Right cardiac atrium (tissue), 5 donors: ENCODE measurements at regions not wholly inside any gene's neighbourhood (a gene's known extent, or its start where the extent isn't known, plus 50 kb on each side); places are given as distances from the start of the nearest gene placed in this dataset.

Source experiments
- ATAC-seq, 2 donors: fragments of 200-7000 bp; cut with Tn5 transposase; one replicate each; pipeline versions ENCODE4 v1.8.0 to v1.9.1; 2020; ENCODE audit warnings: moderate library complexity in 2 of 2, mild to moderate bottlenecking in 1 of 2
- DNase-seq, 3 donors: peaks; one replicate each; pipeline ENCODE4 v3.0.0-alpha.2; 2020
- H3K27ac ChIP-seq: one replicate; pipeline ENCODE4 v1.5.1; 2013; ENCODE audit warnings: mild to moderate bottlenecking, low read length, control low read depth, moderate library complexity
- H3K27me3 ChIP-seq: one replicate; pipeline ENCODE4 v1.6.1; 2013; ENCODE audit not compliant: control insufficient read depth, insufficient read depth
- H3K4me1 ChIP-seq: one replicate; pipeline ENCODE4 v1.6.1; 2013; ENCODE audit warnings: low read length; ENCODE audit not compliant: control insufficient read depth, insufficient read depth
- H3K4me3 ChIP-seq: one replicate; pipeline ENCODE4 v1.5.1; 2013; ENCODE audit warnings: low read length, control low read depth
- H3K9me3 ChIP-seq: one replicate; pipeline ENCODE4 v1.6.1; 2013; ENCODE audit warnings: low read length; ENCODE audit not compliant: control insufficient read depth
- WGBS: extraction: QIAGEN DNeasy Blood & Tissue Kit; methylation state at CpG from one replicate; pipeline ENCODE4 v1.1.7; 2013; 5-methylcytosine and 5-hydroxymethylcytosine counted together
- intact Hi-C, 4 donors: fragments of 100-400 bp; cut with DNase I; formaldehyde crosslinking; loops; one replicate each; pipeline versions ENCODE4 v1.11.0 to v1.14.0; 2022 to 2023
- donor health status: healthy with polysubstance abuse.
- donor health status: DM: no; HTN: yes; CAD: no.
- donor health status: DM: no; HTN: no; CAD: no.
- donor health status: DM: no; HTN: yes; CAD: no; lungs with severe emphysema.
- donor health status: DM: yes; HTN: yes; CAD: no.

- 59% methylated on average over 1 of the region's 1 CpG for WGBS
- no peak for ATAC-seq
- intact Hi-C loops, result no loop called here
Measured at GRCh38 chr1:80668372-80668771, 1132.4 kb upstream of the ADGRL2 start.

DNA sequence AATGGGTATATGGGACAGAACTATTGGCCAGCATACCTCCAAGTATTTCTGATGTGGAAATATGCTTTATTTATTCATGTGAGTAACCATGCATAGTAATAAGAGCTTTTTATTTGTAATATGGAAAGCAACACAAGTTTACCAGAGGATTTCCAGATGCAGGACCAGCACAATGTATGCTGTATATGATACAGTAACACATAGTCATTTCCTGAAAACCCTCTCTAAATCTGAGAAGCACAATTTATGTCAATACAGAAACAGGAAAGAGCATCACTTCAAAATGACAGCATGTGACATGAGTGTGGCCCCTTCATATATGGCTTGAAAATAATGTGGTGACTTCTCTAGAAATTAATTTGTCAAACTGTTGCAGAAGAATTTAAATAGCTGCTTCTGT is 1134.7 kb upstream of the ADGRL2 start:
- no peaks in the 10 kb centered on the region for H3K9me3 ChIP-seq
- intact Hi-C loops, result no loop called here
- ATAC-seq (no peak), DNase-seq (no peak)
- no peak overlapping the region for H3K27ac ChIP-seq
- H3K4me3 ChIP-seq, result no peak overlapping the region
- no peaks in the 10 kb centered on the region for H3K27me3 ChIP-seq
- H3K4me1 ChIP-seq, result no peaks in the 10 kb centered on the region

More at GRCh38 chr1:80668372-80668771, 1132.4 kb upstream of the ADGRL2 start:
- Histone ChIP-seq H3K4me1 (no peaks in the 10 kb centered on the region), H3K27ac (no peak overlapping the region), H3K9me3 (no peaks in the 10 kb centered on the region), H3K4me3 (no peak overlapping the region), H3K27me3 (no peaks in the 10 kb centered on the region)
- DNase-seq, result no peak

DNA sequence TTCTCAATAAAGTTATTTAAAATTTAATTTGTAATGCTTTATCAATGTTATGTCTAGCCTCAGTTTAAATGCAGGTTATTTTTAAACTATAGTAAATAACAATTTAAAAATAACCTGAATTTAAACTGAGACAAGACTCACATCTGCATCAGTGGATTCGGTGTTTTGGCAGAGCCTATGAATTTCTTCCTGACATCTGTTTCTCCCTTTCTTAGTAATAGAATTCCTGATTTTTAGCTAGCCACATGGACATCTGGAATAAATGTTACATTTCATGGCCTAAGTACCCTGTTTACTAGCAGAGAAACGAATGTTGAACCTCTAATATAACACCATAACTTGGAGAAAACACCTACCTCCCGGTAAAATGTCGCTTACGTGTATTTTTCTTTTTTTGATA is 1141.6 kb upstream of the ADGRL2 start:
- Histone ChIP-seq H3K4me1 (no peaks in the 10 kb centered on the region), H3K27me3 (no peaks in the 10 kb centered on the region), H3K27ac (no peak overlapping the region), H3K4me3 (no peak overlapping the region), H3K9me3 (no peaks in the 10 kb centered on the region)
- DNase-seq (no peak), ATAC-seq (no peak)
- intact Hi-C loops, result no loop called here
- WGBS, result 78% methylated on average over 5 of the region's 5 CpGs

DNA sequence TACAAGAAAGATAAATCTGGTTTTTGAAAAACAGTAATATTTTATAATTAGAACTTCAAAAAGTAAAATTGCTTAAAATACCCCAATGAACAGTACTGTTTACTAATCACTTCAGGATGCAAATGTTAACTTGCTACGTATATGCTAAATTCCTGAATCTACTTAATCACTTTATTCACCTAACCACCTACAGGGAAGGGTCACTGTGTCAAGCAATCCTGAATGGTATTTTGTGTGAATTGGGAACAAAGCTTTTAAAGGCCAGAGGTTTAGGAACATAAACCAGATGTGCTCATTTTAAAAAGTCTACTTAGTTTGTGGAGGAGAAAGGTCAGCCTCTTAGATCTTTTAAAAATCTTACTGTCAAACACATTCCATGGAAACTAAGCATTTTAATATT is 1143.0 kb upstream of the ADGRL2 start:
- DNase-seq, result no peak
- 89% methylated on average over 1 of the region's 1 CpG for WGBS
- Histone ChIP-seq H3K4me1 (no peaks in the 10 kb centered on the region), H3K27me3 (no peaks in the 10 kb centered on the region), H3K27ac (no peak overlapping the region), H3K4me3 (no peak overlapping the region), H3K9me3 (no peaks in the 10 kb centered on the region)
- no peak for ATAC-seq
- intact Hi-C loops, result no loop called here

- ATAC-seq (no peak), DNase-seq (no peak)
- Histone ChIP-seq H3K4me1 (no peaks in the 10 kb centered on the region), H3K9me3 (no peaks in the 10 kb centered on the region), H3K27ac (no peak overlapping the region), H3K27me3 (no peaks in the 10 kb centered on the region), H3K4me3 (no peak overlapping the region)
- WGBS, result 72% methylated on average over 3 of the region's 3 CpGs
- intact Hi-C loops, result no loop called here
Measured at GRCh38 chr1:80657044-80657643, 1143.6 kb upstream of the ADGRL2 start.

- no peak overlapping the region for H3K27ac ChIP-seq
- intact Hi-C loops, result no loop called here
- H3K4me3 ChIP-seq, result no peak overlapping the region
- WGBS, result 59% methylated on average over 3 of the region's 3 CpGs
- ATAC-seq (no peak), DNase-seq (no peak)
- H3K27me3 ChIP-seq, result no peaks in the 10 kb centered on the region
- H3K9me3 ChIP-seq, result no peaks in the 10 kb centered on the region
- no peaks in the 10 kb centered on the region for H3K4me1 ChIP-seq
Measured at GRCh38 chr1:80656641-80657040, 1144.1 kb upstream of the ADGRL2 start.

GRCh38 chr1:80656014-80656636 is 1144.6 kb upstream of the ADGRL2 start:
- Histone ChIP-seq H3K9me3 (no peaks in the 10 kb centered on the region), H3K27me3 (no peaks in the 10 kb centered on the region), H3K4me1 (no peaks in the 10 kb centered on the region), H3K4me3 (no peak overlapping the region), H3K27ac (no peak overlapping the region)
- DNase-seq, result no peak
- 24% methylated on average over 1 of the region's 1 CpG for WGBS
- no peak for ATAC-seq
- intact Hi-C loops, result no loop called here

DNA sequence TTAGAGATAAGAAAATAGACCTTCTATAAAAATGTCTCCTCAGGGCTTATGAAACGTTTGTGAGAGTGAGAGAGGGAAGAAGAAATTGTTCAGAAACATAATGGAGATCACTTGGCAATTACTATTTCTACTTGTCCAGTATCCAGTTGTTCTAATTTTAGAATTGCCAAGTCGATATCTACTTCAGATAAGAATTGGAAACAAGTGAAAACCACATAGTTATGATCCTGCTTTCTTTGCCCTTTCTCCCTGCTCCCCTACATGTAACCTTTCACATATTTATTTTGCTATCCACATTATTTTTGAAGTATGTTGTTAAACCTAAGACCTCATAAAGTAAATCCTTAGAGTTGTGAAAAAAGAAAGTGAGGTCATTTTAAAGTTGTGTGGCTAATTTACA is 1154.7 kb upstream of the ADGRL2 start:
- DNase-seq (no peak), ATAC-seq (no peak)
- no peak overlapping the region for H3K27ac ChIP-seq
- intact Hi-C loops, result no loop called here
- H3K27me3 ChIP-seq, result no peaks in the 10 kb centered on the region
- no peaks in the 10 kb centered on the region for H3K4me1 ChIP-seq
- no peaks in the 10 kb centered on the region for H3K9me3 ChIP-seq
- 11% methylated on average over 2 of the region's 2 CpGs for WGBS
- H3K4me3 ChIP-seq, result no peak overlapping the region

GRCh38 chr1:80645621-80646020 is 1155.1 kb upstream of the ADGRL2 start:
- H3K9me3 ChIP-seq, result no peaks in the 10 kb centered on the region
- no peak for DNase-seq
- intact Hi-C loops, result no loop called here
- H3K27ac ChIP-seq, result no peak overlapping the region
- no peaks in the 10 kb centered on the region for H3K4me1 ChIP-seq
- ATAC-seq, result no peak
- H3K4me3 ChIP-seq, result no peak overlapping the region
- no peaks in the 10 kb centered on the region for H3K27me3 ChIP-seq

DNA sequence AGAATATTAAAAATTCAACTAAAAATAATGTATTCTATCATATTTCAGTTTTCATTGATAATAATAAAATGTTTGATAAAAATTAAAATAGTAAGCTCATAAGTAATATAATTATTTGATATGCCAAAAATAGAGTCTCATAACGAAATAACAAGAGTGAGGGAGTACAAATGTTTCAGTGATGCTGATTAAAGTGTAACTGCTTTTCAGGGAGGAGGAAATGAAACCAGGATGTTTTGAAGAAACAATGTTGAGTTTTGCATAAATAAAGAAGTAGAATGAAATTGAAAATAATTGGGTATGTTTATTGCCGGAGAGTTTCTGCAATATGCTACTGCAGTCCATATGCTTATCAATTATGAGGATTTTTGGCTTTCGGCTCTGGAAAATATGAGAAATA is 1159.8 kb upstream of the ADGRL2 start:
- Histone ChIP-seq H3K4me3 (no peak overlapping the region), H3K9me3 (no peaks in the 10 kb centered on the region), H3K27ac (no peak overlapping the region), H3K27me3 (no peaks in the 10 kb centered on the region), H3K4me1 (no peaks in the 10 kb centered on the region)
- intact Hi-C loops, result no loop called here
- 62% methylated on average over 3 of the region's 3 CpGs for WGBS
- ATAC-seq (no peak), DNase-seq (no peak)

- WGBS, result 57% methylated on average over 2 of the region's 2 CpGs
- Histone ChIP-seq H3K4me1 (no peaks in the 10 kb centered on the region), H3K27ac (no peak overlapping the region), H3K9me3 (no peaks in the 10 kb centered on the region), H3K27me3 (no peaks in the 10 kb centered on the region), H3K4me3 (no peak overlapping the region)
- intact Hi-C loops, result no loop called here
- no peak for ATAC-seq
- DNase-seq, result no peak
Measured at GRCh38 chr1:80639777-80640533, 1160.8 kb upstream of the ADGRL2 start.
